RWPE2 (cell line): ENCODE measurements at regions not wholly inside any gene's neighbourhood (a gene's known extent, or its start where the extent isn't known, plus 50 kb on each side); places are given as distances from the start of the nearest gene placed in this dataset.

Source experiments
- ATAC-seq: fragments of 200-7000 bp; cut with Tn5 transposase; 3 replicates; pipeline ENCODE4 v1.9.1; 2021; ENCODE audit warnings: low read depth
- DNase-seq: peaks from one replicate; pipeline ENCODE4 v3.0.0-alpha.2; 2020; ENCODE audit warnings: low spot score
- H3K27ac ChIP-seq: fragments of 450-650 bp; 2 replicates; pipeline ENCODE4 v1.5.1; 2017; ENCODE audit warnings: mild to moderate bottlenecking; ENCODE audit not compliant: poor library complexity, severe bottlenecking
- H3K27me3 ChIP-seq: fragments of 250-450 bp; sonication (Bioruptor Pico); 2 replicates; pipeline ENCODE4 v1.5.1; 2021; ENCODE audit warnings: mild to moderate bottlenecking, moderate library complexity; ENCODE audit not compliant: insufficient read depth, poor library complexity, severe bottlenecking
- H3K36me3 ChIP-seq: fragments of 250-450 bp; sonication (Bioruptor Pico); 2 replicates; pipeline ENCODE4 v1.5.1; 2020; ENCODE audit warnings: low read depth, mild to moderate bottlenecking, moderate library complexity
- H3K4me1 ChIP-seq: fragments of 250-450 bp; sonication (Bioruptor Pico); 2 replicates; pipeline ENCODE4 v1.5.1; 2021; ENCODE audit warnings: mild to moderate bottlenecking, moderate library complexity; ENCODE audit not compliant: insufficient read depth, poor library complexity, severe bottlenecking
- H3K4me3 ChIP-seq: fragments of 250-450 bp; sonication (Bioruptor Pico); 2 replicates; pipeline ENCODE4 v1.5.1; 2021; ENCODE audit warnings: mild to moderate bottlenecking, moderate library complexity; ENCODE audit not compliant: severe bottlenecking
- H3K9me3 ChIP-seq: fragments of 250-450 bp; sonication (Bioruptor Pico); 2 replicates; pipeline ENCODE4 v1.5.1; 2021; ENCODE audit warnings: mild to moderate bottlenecking, moderate library complexity; ENCODE audit not compliant: severe bottlenecking
- CTCF ChIP-seq: fragments of 450-650 bp; IDR thresholded peaks from one replicate; pipeline ENCODE4 v1.5.1; 2017; ENCODE audit warnings: mild to moderate bottlenecking, moderate library complexity; ENCODE audit not compliant: poor library complexity, severe bottlenecking

GRCh38 chr3:167909952-167910351 lies 174.4 kb downstream of the SERPINI1 start:
- no peaks in the 10 kb centered on the region for H3K9me3 ChIP-seq

GRCh38 chr3:167909504-167909896 lies 174.0 kb downstream of the SERPINI1 start:
- ATAC-seq: no peak
- Histone ChIP-seq H3K36me3 (no peaks in the 10 kb centered on the region), H3K9me3 (no peaks in the 10 kb centered on the region), H3K4me3 (no peak overlapping the region), H3K27me3 (no peaks in the 10 kb centered on the region), H3K27ac (no peak overlapping the region), H3K4me1 (no peaks in the 10 kb centered on the region)
- no peak for DNase-seq
- no peak for TF ChIP-seq CTCF

More at GRCh38 chr3:167909952-167910351, 174.4 kb downstream of the SERPINI1 start:
- ATAC-seq (no peak), DNase-seq (no peak)
- Histone ChIP-seq H3K4me3 (no peak overlapping the region), H3K27me3 (no peaks in the 10 kb centered on the region), H3K36me3 (no peaks in the 10 kb centered on the region), H3K4me1 (no peaks in the 10 kb centered on the region), H3K27ac (no peak overlapping the region)
- TF ChIP-seq CTCF: no peak

GRCh38 chr3:167908746-167909503 lies 173.4 kb downstream of the SERPINI1 start:
- no peaks in the 10 kb centered on the region for H3K27me3 ChIP-seq
- no peaks in the 10 kb centered on the region for H3K36me3 ChIP-seq
- H3K4me1 ChIP-seq: no peaks in the 10 kb centered on the region
- H3K27ac ChIP-seq: no peak overlapping the region
- ATAC-seq (no peak), DNase-seq (no peak)
- H3K4me3 ChIP-seq: no peak overlapping the region
- H3K9me3 ChIP-seq: no peaks in the 10 kb centered on the region
- TF ChIP-seq CTCF: no peak

DNA sequence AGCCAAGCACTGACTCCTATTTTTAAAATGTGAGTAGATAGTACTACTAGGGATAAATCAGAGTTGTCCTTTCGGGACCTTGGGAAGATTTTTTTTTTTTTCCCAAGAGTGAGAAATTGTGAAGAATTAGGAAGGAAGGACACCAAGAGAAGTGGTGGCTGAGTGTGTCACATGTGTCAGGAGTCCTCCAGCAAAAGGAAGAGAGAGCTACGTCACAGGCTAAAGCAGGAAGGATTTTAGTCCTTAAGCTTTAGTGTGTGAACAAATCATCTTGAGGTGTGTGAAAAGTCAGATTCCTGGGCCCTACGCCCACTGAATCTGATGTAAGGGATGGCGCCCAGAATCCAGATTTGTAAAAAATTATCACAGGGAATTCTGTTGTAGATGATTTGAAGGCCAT lies 172.7 kb downstream of the SERPINI1 start:
- ATAC-seq (no peak), DNase-seq (no peak)
- Histone ChIP-seq H3K9me3 (no peaks in the 10 kb centered on the region), H3K27ac (no peak overlapping the region), H3K4me1 (no peaks in the 10 kb centered on the region), H3K36me3 (no peaks in the 10 kb centered on the region), H3K4me3 (no peak overlapping the region), H3K27me3 (no peaks in the 10 kb centered on the region)
- TF ChIP-seq CTCF: no peak

DNA sequence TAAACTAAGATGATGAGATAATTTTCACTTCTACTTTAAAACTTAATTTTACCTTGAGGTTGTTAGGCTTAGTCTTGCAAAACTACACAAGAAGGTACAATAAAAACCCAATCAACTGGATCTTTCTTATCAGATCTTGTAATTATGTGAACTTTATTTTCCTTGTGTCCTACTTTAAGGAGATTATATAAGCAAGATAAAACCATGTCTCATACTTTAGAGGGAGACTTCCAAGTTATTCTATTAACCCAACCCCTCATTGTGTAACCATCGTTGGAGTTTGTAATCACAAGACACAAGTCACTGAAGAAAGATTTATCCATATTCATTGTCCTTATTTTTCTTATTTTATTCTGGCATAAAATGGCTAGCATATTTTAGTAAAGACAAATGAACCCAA lies 165.6 kb downstream of the SERPINI1 start:
- no peaks in the 10 kb centered on the region for H3K27me3 ChIP-seq
- no peaks in the 10 kb centered on the region for H3K36me3 ChIP-seq
- no peak overlapping the region for H3K4me3 ChIP-seq
- H3K4me1 ChIP-seq: no peaks in the 10 kb centered on the region
- ATAC-seq (no peak), DNase-seq (no peak)
- TF ChIP-seq CTCF: no peak
- H3K27ac ChIP-seq: no peak overlapping the region
- H3K9me3 ChIP-seq: no peaks in the 10 kb centered on the region
